ENCODE measurements at regions not wholly inside any gene's neighbourhood (a gene's known extent, or its start where the extent isn't known, plus 50 kb on each side); places are given as distances from the start of the nearest gene placed in this dataset.

DNA sequence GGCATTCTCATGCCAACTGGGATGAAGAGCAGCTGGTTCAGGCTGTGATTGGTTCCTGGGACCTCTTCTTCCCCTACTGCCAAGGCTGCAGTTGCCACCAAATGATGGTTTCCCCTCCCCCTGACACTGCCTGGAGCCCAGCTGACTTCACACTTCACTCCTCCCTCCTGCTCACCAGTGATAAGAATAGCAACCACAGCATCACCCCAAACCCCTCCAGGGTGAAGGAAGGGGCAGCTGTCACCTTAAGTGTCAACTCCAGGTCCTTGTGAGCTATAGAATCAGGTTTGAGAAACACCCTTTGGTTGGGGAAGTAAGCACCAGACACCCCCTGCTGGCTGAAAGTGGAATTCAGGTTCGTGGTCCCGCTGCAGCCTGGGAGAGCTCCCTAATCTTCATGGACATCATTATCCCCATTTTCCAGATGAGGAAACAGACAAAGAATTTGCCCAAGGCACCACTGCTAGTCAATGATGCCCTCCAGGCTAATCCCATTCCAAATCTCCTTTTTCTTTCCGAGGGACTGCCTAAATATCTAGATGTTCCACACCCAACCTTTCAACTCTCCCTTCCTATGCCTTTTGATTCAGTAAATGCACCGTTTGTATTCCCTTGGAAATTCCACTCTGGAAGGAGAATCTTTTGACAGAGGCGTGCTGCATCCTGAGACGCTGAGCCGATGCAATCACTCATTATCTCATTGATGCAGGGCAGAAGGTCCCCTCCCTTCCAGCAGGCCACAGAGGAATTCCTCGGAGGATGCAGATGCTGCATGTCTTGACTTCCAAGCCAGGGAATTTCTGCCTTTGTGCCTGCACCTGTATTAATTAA is 50.6 kb upstream of the UQCRFS1 start:
- Mint-ChIP-seq H3K36me3 (ENCODE audit: low read depth) (no peaks in the 10 kb centered on the region), H3K4me3 (no peak overlapping the region), H3K4me1 (ENCODE audit: low read depth) (no peaks in the 10 kb centered on the region), H3K9me3 (no peaks in the 10 kb centered on the region), H3K27ac (no peak overlapping the region), H3K27me3 (peaks cover 37% of the 10 kb centered on the region)
- peak; percentile 69 for DNase-seq

DNA sequence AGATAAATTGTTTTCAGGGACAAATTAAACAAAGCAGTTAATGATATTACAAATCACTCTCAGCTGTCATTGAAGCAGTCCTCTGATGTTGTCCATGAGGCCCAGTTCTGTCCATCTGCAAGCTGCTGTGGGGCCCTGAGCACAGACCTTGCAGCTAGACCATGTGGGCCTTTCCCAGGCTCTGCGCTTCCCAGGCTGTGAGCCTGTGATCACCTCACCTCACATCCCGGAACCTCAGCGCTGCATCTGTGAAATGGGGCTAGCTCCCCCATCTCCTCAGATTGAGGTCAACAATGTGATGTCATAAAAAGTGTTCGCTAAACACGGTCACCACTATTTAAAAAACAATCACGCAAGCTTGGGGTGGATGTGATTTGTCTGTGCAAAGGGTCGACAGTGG is 51.9 kb upstream of the UQCRFS1 start:
- Mint-ChIP-seq H3K27me3 (peaks cover 46% of the 10 kb centered on the region), H3K9me3 (no peaks in the 10 kb centered on the region), H3K36me3 (ENCODE audit: low read depth) (no peaks in the 10 kb centered on the region), H3K4me3 (no peak overlapping the region), H3K27ac (no peak overlapping the region), H3K4me1 (ENCODE audit: low read depth) (peaks cover 1% of the 10 kb centered on the region)
- DNase-seq = no peak

DNA sequence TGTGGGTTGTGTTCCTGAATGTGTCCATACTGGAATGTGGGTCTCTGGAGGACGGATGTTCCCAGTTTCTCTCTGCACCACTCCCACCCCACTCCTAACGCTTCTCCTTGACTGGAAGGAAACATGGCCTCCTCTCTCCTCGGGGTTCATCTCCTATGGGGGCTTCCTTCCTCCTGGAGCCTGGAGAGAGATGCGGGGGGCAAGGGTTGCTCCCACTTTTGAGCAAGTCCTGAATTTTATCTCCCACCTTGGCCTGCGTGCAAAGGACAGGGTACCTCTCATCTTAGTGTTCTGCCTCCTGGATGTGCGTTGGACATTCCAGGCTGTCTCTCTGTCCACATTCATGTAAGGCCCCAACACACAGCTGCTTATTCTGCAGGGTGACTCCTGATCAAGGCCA is 52.5 kb upstream of the UQCRFS1 start:
- Mint-ChIP-seq H3K27ac (no peak overlapping the region), H3K36me3 (ENCODE audit: low read depth) (no peaks in the 10 kb centered on the region), H3K4me1 (ENCODE audit: low read depth) (peaks cover 1% of the 10 kb centered on the region), H3K9me3 (no peaks in the 10 kb centered on the region), H3K27me3 (peaks cover 49% of the 10 kb centered on the region), H3K4me3 (no peak overlapping the region)
- no peak for DNase-seq

DNA sequence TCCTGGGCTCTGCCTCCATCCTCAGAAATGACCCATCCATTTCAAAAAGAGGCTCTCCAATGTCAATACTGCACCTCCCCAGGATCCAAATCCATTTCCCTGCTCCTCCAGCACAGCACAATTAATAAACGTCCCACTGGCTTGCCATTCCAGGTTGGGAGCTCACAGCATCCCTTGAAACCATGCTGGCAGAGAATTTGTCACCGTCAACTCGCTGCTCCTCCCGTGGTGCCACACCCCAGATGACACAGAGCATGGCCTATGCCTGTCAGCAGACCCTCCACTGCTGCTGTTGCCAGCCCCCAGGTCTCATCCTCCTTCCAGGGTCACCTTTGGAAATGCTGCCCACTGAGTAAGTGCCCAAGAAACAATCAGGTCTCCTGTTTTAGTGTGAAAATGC is 53.0 kb upstream of the UQCRFS1 start:
- no peaks in the 10 kb centered on the region for H3K36me3 Mint-ChIP-seq (ENCODE audit: low read depth)
- no peak overlapping the region for H3K4me3 Mint-ChIP-seq
- no peaks in the 10 kb centered on the region for H3K9me3 Mint-ChIP-seq
- H3K27me3 Mint-ChIP-seq = peaks cover 49% of the 10 kb centered on the region
- peaks cover 1% of the 10 kb centered on the region for H3K4me1 Mint-ChIP-seq (ENCODE audit: low read depth)
- no peak for DNase-seq
- no peak overlapping the region for H3K27ac Mint-ChIP-seq

DNA sequence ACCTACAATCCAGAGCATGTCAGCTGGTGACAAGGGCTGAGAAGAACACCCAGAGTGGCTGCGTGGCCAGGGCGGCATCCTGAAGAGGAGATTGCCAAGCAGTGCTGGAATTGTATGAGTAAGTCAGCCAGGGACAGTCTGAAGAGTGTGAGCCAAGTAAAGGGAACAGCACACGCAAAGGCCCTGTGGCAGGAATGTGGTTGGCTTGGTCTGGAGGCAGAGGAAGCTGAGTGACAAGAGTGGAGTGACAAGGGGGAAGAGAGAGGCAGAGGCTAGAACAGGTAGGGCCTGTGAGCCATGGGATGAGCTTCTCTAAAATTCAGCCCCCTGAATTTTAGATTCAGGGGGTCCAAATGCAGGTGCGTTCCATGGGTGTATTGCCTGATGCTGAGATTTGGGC is 53.7 kb upstream of the UQCRFS1 start:
- DNase-seq = no peak
- peaks cover 1% of the 10 kb centered on the region for H3K4me1 Mint-ChIP-seq (ENCODE audit: low read depth)
- no peak overlapping the region for H3K27ac Mint-ChIP-seq
- H3K27me3 Mint-ChIP-seq = peaks cover 54% of the 10 kb centered on the region
- no peak overlapping the region for H3K4me3 Mint-ChIP-seq
- no peaks in the 10 kb centered on the region for H3K36me3 Mint-ChIP-seq (ENCODE audit: low read depth)
- H3K9me3 Mint-ChIP-seq = no peaks in the 10 kb centered on the region

DNA sequence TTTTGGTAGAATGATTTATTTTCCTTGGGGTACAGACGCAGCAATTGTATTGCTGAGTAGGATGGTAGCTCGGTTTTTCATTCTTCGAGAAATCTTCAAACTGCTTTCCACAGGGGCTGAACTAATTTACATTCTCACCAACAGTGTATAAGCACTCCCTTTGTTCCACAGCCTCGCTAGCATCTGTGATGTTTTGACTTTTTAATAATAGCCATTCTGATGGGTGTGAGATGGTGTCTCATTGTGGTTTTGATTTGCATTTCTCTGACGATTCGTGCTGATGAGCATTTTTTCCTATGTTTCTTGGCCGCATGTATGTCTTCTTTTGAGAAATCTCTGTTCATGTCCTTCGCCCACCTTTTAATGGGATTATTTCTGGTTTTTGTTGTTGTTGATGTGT is 54.8 kb upstream of the UQCRFS1 start:
- Mint-ChIP-seq H3K4me1 (ENCODE audit: low read depth) (peaks cover 1% of the 10 kb centered on the region), H3K36me3 (ENCODE audit: low read depth) (no peaks in the 10 kb centered on the region), H3K4me3 (no peak overlapping the region), H3K9me3 (no peaks in the 10 kb centered on the region), H3K27me3 (peaks cover 50% of the 10 kb centered on the region), H3K27ac (no peak overlapping the region)
- DNase-seq = no peak

DNA sequence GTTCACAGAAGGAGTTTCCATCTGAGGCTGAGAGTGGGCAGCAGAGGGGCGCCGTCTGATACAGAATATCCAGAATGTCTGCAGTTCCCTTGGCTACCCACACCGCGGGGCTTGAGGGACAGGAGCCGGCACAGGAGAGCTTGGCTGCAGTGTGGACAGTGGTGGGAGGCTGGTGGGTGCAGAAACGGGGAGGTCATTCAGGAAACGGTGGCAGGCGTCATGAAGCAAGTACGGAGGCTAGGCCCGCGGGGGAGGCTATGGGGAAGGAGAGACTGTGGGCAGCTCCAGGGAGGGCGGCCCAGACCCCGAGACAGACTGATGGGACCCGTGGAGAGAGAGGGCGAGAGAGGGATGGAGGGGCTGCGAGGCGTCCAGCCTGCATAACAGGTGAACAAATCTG is 55.2 kb upstream of the UQCRFS1 start:
- Mint-ChIP-seq H3K9me3 (no peaks in the 10 kb centered on the region), H3K27ac (no peak overlapping the region), H3K36me3 (ENCODE audit: low read depth) (no peaks in the 10 kb centered on the region), H3K27me3 (peaks cover 50% of the 10 kb centered on the region), H3K4me3 (no peak overlapping the region), H3K4me1 (ENCODE audit: low read depth) (peaks cover 1% of the 10 kb centered on the region)
- no peak for DNase-seq

DNA sequence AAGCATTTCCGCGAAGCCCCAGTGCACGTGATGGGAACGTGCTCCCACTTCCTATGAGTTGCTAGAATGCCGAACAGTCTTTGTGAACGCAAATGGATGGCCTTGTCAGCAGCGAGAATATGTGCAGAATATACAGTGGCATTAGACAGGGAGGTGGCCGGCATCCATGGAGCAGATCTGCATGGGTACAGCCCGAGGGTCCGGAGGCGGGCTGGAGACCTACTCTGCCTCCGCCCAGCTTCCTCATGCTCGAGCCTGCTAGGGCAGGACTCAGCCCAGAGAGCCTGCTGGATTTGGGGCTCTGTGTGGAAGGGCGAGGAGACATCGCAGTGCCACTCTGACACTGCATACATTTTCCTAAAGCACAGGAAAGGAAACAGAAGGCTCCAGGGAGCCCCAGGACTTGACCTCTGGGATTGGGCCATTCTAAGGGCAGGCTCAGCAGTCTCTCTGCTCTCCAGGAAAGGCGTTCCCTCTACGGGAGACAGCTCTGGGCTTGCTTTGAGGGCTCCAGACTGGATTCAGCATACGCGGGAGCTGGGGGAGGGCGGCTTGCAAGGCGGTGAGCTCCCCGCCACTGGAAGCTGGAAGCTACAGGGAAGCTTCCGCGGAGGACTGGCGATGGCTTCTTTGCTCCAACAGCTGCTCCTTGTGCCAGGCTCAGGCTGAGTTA is 55.9 kb upstream of the UQCRFS1 start:
- DNase-seq = no peak
- Mint-ChIP-seq H3K36me3 (ENCODE audit: low read depth) (no peaks in the 10 kb centered on the region), H3K27me3 (peaks cover 43% of the 10 kb centered on the region), H3K27ac (no peak overlapping the region), H3K4me1 (ENCODE audit: low read depth) (peaks cover 1% of the 10 kb centered on the region), H3K4me3 (no peak overlapping the region), H3K9me3 (no peaks in the 10 kb centered on the region)

DNA sequence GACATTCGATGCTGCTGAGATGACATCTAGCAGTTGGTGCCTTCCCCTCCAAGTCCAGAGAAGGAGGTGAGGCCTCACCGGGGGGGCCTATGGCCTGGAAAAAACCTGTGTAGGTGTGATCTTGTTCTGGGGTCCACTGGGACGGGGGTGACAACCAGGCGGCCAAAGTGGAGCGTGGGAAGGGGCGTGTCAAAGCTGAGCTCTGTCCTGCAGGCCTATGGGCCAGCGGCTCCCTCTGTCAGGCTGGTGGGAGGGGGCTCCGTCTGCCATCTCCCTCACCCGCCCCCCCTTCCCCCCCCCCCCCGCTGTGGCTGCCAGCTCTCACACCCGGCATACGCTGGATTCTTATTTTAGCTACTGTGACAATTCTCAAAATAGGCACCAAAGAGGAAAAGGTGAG is 56.7 kb upstream of the UQCRFS1 start:
- Mint-ChIP-seq H3K9me3 (no peaks in the 10 kb centered on the region), H3K4me1 (ENCODE audit: low read depth) (peaks cover 1% of the 10 kb centered on the region), H3K27me3 (peaks cover 40% of the 10 kb centered on the region), H3K36me3 (ENCODE audit: low read depth) (no peaks in the 10 kb centered on the region), H3K4me3 (no peak overlapping the region), H3K27ac (no peak overlapping the region)
- no peak for DNase-seq

DNA sequence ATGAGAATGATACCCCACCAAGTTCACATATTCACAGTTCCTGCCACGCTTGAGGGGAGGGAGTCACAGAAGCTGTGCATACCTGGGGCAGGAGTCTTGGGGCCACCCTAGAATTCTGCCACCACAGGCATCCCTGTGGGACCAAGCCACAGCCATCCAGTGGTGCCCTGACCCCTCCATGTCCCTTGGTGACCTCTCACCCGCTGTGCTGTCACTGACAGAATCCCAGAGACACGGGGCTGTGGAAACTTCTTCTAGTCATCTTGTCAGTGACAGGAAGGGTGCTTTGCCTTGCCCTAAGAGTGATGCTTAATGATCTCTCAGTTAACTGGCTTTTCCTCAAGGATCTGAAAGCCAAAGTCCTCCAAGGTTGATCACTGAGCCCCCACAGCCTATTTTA is 58.4 kb upstream of the UQCRFS1 start:
- H3K36me3 Mint-ChIP-seq (ENCODE audit: low read depth) = no peaks in the 10 kb centered on the region
- no peaks in the 10 kb centered on the region for H3K9me3 Mint-ChIP-seq
- H3K4me1 Mint-ChIP-seq (ENCODE audit: low read depth) = peaks cover 1% of the 10 kb centered on the region
- no peak overlapping the region for H3K27ac Mint-ChIP-seq
- no peak for DNase-seq
- peaks cover 37% of the 10 kb centered on the region for H3K27me3 Mint-ChIP-seq
- no peak overlapping the region for H3K4me3 Mint-ChIP-seq

DNA sequence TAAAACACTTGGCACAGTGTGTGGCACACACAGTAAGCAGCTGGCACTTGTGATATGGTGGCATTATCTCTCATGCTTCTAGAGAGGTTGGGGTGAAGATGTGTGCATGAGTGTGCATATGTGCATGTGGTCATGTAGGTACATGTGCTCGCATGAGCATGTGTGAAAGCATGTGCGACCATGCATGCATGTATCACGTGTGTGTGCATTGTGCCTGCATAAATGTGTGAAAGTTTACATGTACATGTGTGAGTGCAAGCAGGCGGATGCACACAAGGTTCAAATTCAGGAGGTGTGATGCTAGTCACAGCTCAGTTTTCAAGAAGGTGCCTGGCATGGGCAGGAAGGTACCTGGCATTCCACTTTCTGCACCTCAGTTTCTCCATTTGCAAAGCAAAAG is 59.0 kb upstream of the UQCRFS1 start:
- Mint-ChIP-seq H3K4me3 (no peak overlapping the region), H3K36me3 (ENCODE audit: low read depth) (no peaks in the 10 kb centered on the region), H3K4me1 (ENCODE audit: low read depth) (peaks cover 3% of the 10 kb centered on the region), H3K27ac (no peak overlapping the region), H3K9me3 (no peaks in the 10 kb centered on the region), H3K27me3 (peaks cover 32% of the 10 kb centered on the region)
- no peak for DNase-seq

DNA sequence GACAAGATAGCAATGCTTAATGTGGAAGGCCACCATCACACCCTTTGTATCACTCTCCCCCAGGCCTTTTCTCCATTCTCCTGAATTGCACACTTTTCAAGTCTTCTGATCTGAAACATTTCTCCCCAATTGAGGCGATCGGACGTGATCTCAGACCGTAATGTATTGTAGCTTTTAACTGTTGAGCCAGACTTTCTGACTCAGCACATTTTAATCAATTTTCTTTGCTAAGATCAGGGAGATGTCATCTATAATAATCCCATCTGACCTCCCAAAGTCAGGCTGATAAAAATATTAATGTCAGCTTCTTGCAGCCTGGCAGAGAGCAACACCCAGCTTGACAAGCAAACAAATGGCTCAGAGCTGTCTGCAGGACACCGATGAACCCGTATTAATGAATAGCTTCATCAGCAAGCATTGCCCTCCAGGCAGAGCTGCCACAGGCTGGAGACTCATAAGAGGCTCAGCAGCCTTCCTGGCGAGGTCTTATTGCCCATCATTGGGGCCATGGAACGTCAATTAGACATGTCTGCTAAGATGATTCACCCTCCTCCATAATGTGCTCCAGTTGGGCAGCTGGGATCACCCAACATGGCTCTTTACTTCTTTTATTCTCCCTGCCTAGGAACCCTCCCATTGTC is 60.2 kb upstream of the UQCRFS1 start:
- H3K9me3 Mint-ChIP-seq = no peaks in the 10 kb centered on the region
- H3K36me3 Mint-ChIP-seq (ENCODE audit: low read depth) = no peaks in the 10 kb centered on the region

DNA sequence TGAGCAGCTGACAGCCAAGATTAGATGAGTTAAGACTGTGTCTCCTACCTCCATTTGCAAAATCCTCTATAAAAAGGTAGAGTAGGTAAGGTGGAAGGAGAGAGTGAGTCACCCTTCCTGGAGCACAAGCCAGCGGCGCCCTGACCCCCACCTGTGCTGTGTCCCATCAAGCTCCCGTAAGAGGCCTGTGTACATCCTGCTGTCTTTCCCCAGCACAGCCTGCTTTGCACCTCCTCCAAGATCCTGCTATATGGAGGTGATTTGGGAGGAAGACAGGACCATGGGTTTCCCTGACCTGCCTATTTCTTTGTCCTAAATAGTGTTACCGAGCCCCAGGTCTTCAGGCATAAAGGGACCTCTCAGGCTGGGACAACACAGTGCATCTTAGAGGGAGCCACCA is 62.3 kb upstream of the UQCRFS1 start:
- Mint-ChIP-seq H3K9me3 (no peaks in the 10 kb centered on the region), H3K27ac (no peak overlapping the region), H3K4me3 (no peak overlapping the region), H3K36me3 (ENCODE audit: low read depth) (no peaks in the 10 kb centered on the region), H3K4me1 (ENCODE audit: low read depth) (peaks cover 10% of the 10 kb centered on the region), H3K27me3 (peaks cover 12% of the 10 kb centered on the region)
- no peak for DNase-seq

More for the DNA sequence above, 60.2 kb upstream of the UQCRFS1 start:
- no peak for DNase-seq
- no peak overlapping the region for H3K4me3 Mint-ChIP-seq
- H3K27me3 Mint-ChIP-seq = peaks cover 24% of the 10 kb centered on the region
- H3K27ac Mint-ChIP-seq = no peak overlapping the region
- H3K4me1 Mint-ChIP-seq (ENCODE audit: low read depth) = peaks cover 11% of the 10 kb centered on the region

DNA sequence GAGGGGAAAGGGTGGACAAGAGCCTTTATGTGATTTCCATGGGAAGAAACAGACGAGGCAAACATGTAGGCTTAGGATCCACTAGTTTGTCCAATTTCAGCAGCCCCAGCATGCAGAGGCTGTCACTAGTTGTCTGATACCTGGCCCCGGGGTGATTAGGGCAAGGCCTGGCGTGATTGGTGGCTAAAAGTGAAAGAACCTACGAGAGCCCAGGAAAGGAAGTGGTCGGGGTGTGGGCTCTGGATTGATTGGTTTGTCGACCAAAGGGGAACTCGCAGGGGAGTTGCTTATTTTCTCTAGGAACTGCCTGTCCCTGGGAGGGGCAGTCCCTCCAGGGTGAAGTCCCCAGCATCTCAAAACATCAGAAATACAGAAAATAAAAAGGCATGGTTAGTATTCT is 64.2 kb upstream of the UQCRFS1 start:
- no peaks in the 10 kb centered on the region for H3K36me3 Mint-ChIP-seq (ENCODE audit: low read depth)
- no peak overlapping the region for H3K4me3 Mint-ChIP-seq

DNA sequence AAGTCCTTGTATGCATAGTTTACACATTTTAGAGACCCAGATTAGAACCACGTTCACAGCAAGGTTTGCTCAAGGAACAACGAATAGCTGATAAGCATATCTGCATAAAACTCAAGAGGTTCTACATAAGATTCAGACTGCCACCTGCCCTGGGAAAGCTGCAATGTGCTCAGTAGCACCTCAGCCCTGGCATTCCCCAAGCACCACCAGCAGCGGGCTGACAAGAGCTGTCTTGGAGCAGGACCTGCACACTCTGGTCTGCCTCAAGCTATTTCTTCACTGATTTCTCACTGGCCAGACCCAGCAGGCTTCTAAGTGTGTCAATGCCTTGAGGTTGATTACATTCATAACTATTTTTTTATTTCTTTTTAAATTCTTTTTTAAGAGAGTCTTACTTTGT is 65.8 kb upstream of the UQCRFS1 start:
- Mint-ChIP-seq H3K4me3 (no peak overlapping the region), H3K27ac (no peak overlapping the region), H3K36me3 (ENCODE audit: low read depth) (no peaks in the 10 kb centered on the region), H3K27me3 (peaks cover 28% of the 10 kb centered on the region), H3K9me3 (no peaks in the 10 kb centered on the region), H3K4me1 (ENCODE audit: low read depth) (peaks cover 10% of the 10 kb centered on the region)
- no peak for DNase-seq

More for the DNA sequence above, 64.2 kb upstream of the UQCRFS1 start:
- peak; percentile 47 for DNase-seq
- Mint-ChIP-seq H3K9me3 (no peaks in the 10 kb centered on the region), H3K27ac (no peak overlapping the region), H3K27me3 (peaks cover 14% of the 10 kb centered on the region), H3K4me1 (ENCODE audit: low read depth) (peaks cover 10% of the 10 kb centered on the region)
